ENCODE measurements at regions not wholly inside any gene's neighbourhood (a gene's known extent, or its start where the extent isn't known, plus 50 kb on each side); places are given as distances from the start of the nearest gene placed in this dataset.
"Not testable (repeated sequence)": the region's sequence is repeated elsewhere in the genome, so short reads cannot be mapped to it uniquely, and the experiment has no call there.

- H2BK5ac ChIP-seq (ENCODE audit: insufficient read length, low read length); H3K14ac ChIP-seq (ENCODE audit: insufficient read depth, low read length); H4K20me1 ChIP-seq (ENCODE audit: control insufficient read depth, insufficient read depth, insufficient read length); H3K9me3 ChIP-seq (ENCODE audit: control insufficient read depth, low read depth, low read length); H3K36me3 Mint-ChIP-seq (ENCODE audit: insufficient read depth in 1 of 3, low read depth in 3 of 3); H3K79me1 ChIP-seq (ENCODE audit: insufficient read depth, low read depth, low read length, poor library complexity, severe bottlenecking); H3K9ac ChIP-seq (ENCODE audit: extremely low read depth, insufficient read length, low read length); H3K23ac ChIP-seq (ENCODE audit: insufficient read length, low read depth, low read length); H3K27ac Mint-ChIP-seq; H3K27me3 ChIP-seq (ENCODE audit: insufficient read depth, low read length); H3K4me2 ChIP-seq (ENCODE audit: insufficient read depth, insufficient read length, low read length); H3K56ac ChIP-seq (ENCODE audit: insufficient read length, low read depth, low read length); H3T11ph ChIP-seq (ENCODE audit: low read length); H3K4ac ChIP-seq (ENCODE audit: low read depth, low read length); H3K18ac ChIP-seq (ENCODE audit: insufficient read length, low read depth, low read length); DNase-seq; H3K4me1 ChIP-seq (ENCODE audit: insufficient read depth, low read length); H3K79me2 ChIP-seq (ENCODE audit: insufficient read depth, low read length); H3K27ac ChIP-seq (ENCODE audit: insufficient read length, low read depth, low read length); H4K8ac ChIP-seq (replicated peaks; ENCODE audit: insufficient read length, low read depth, low read length); H2BK20ac ChIP-seq (ENCODE audit: low read depth, low read length, poor library complexity, severe bottlenecking); H2BK15ac ChIP-seq (ENCODE audit: low read depth, low read length); H4K5ac ChIP-seq (ENCODE audit: insufficient read length, low read depth, low read length); H2BK120ac ChIP-seq (ENCODE audit: low read depth, low read length, poor library complexity, severe bottlenecking); H3K23me2 ChIP-seq (ENCODE audit: insufficient read length, low read depth, low read length, poor library complexity, severe bottlenecking); H3K4me1 Mint-ChIP-seq; H4K91ac ChIP-seq (ENCODE audit: insufficient read length, low read depth, low read length); H2AFZ ChIP-seq (ENCODE audit: low read length); H2AK5ac ChIP-seq (ENCODE audit: insufficient read length, low read length); H3K9me3 Mint-ChIP-seq; H3K4me3 Mint-ChIP-seq; H2BK12ac ChIP-seq (ENCODE audit: insufficient read length, low read depth, low read length); H3K27me3 Mint-ChIP-seq (ENCODE audit: low read depth): not testable (repeated sequence)
- no CpG with 5 or more reads among the region's 4 CpGs for WGBS (ENCODE audit: extremely low coverage, insufficient read length, low lambda C conversion rate)
Observed at GRCh38 chr2:111514138-111514537, 369.9 kb downstream of the ANAPC1 start.

GRCh38 chr2:111517050-111517720 lies 366.8 kb downstream of the ANAPC1 start:
- H3K9ac ChIP-seq (ENCODE audit: extremely low read depth, insufficient read length, low read length); H4K91ac ChIP-seq (ENCODE audit: insufficient read length, low read depth, low read length); H3K36me3 Mint-ChIP-seq (ENCODE audit: insufficient read depth in 1 of 3, low read depth in 3 of 3); H3K9me3 Mint-ChIP-seq; H3K27me3 Mint-ChIP-seq (ENCODE audit: low read depth); H3K18ac ChIP-seq (ENCODE audit: insufficient read length, low read depth, low read length); H3K23me2 ChIP-seq (ENCODE audit: insufficient read length, low read depth, low read length, poor library complexity, severe bottlenecking); H2BK12ac ChIP-seq (ENCODE audit: insufficient read length, low read depth, low read length); H2AK5ac ChIP-seq (ENCODE audit: insufficient read length, low read length); H3K4me1 Mint-ChIP-seq; H2BK5ac ChIP-seq (ENCODE audit: insufficient read length, low read length); H3K56ac ChIP-seq (ENCODE audit: insufficient read length, low read depth, low read length); H3K27ac Mint-ChIP-seq; H3K4me2 ChIP-seq (ENCODE audit: insufficient read depth, insufficient read length, low read length); H3K79me1 ChIP-seq (ENCODE audit: insufficient read depth, low read depth, low read length, poor library complexity, severe bottlenecking); H3K79me2 ChIP-seq (ENCODE audit: insufficient read depth, low read length); H3K4me1 ChIP-seq (ENCODE audit: insufficient read depth, low read length); H3K14ac ChIP-seq (ENCODE audit: insufficient read depth, low read length); H3K4me3 Mint-ChIP-seq; H2BK15ac ChIP-seq (ENCODE audit: low read depth, low read length); H3K4ac ChIP-seq (ENCODE audit: low read depth, low read length); H2BK120ac ChIP-seq (ENCODE audit: low read depth, low read length, poor library complexity, severe bottlenecking); H3K23ac ChIP-seq (ENCODE audit: insufficient read length, low read depth, low read length); H4K8ac ChIP-seq (replicated peaks; ENCODE audit: insufficient read length, low read depth, low read length); H4K5ac ChIP-seq (ENCODE audit: insufficient read length, low read depth, low read length); H3T11ph ChIP-seq (ENCODE audit: low read length); H4K20me1 ChIP-seq (ENCODE audit: control insufficient read depth, insufficient read depth, insufficient read length); H3K27me3 ChIP-seq (ENCODE audit: insufficient read depth, low read length); H2AFZ ChIP-seq (ENCODE audit: low read length); DNase-seq; H2BK20ac ChIP-seq (ENCODE audit: low read depth, low read length, poor library complexity, severe bottlenecking); H3K9me3 ChIP-seq (ENCODE audit: control insufficient read depth, low read depth, low read length); H3K27ac ChIP-seq (ENCODE audit: insufficient read length, low read depth, low read length): not testable (repeated sequence)
- no CpG with 5 or more reads among the region's 2 CpGs for WGBS (ENCODE audit: extremely low coverage, insufficient read length, low lambda C conversion rate)

All from H9 (cell line).